HG02759 (cell line): ENCODE measurements at regions not wholly inside any gene's neighbourhood (a gene's known extent, or its start where the extent isn't known, plus 50 kb on each side); places are given as distances from the start of the nearest gene placed in this dataset.
"Not testable (repeated sequence)": the region's sequence is repeated elsewhere in the genome, so short reads cannot be mapped to it uniquely, and the experiment has no call there.

Experiments used
- ATAC-seq: cut with Tn5 transposase; IDR thresholded peaks from one replicate; pipeline ENCODE4 v1.9.1; 2021; ENCODE audit warnings: mild to moderate bottlenecking, moderate library complexity; ENCODE audit not compliant: unreplicated experiment

- no peak for ATAC-seq
These were observed 54.0 kb upstream of the ANKRD28 start for GRCh38 chr3:15851735-15852134.

GRCh38 chr3:15858547-15859506 is 61.0 kb upstream of the ANKRD28 start:
- ATAC-seq, result peak; percentile 55

DNA sequence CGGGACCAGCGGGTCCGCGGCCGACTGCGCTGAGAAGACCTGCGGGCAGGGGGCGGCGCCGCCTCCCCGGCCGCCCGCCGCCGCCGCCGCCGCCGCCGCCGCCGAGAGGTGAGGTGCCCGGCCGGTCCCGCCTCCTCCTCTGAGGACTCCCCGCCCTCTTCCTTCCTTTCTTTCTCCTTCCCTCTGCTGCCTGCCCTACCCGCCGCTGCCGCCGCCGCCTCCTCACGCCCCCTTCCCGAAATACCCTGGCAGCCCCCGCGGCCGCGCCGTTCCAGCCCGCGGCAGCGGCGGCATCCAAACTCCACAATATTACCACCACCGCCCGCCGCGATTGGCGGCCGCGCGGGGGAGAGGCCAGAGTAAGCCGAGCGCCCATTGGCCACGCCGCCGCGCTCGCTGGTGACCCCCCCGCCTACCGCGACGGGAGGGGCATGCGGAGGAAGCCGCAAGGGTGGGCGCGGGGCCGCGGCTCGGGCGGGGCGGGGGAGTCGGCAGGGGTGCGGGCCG is 61.8 kb upstream of the ANKRD28 start:
- ATAC-seq, result peak; percentile 83

GRCh38 chr3:15860014-15860934 is 62.5 kb upstream of the ANKRD28 start:
- peak; percentile 63 for ATAC-seq

GRCh38 chr3:15861163-15861562 is 63.4 kb upstream of the ANKRD28 start:
- no peak for ATAC-seq

GRCh38 chr3:15872807-15873206 is 75.0 kb upstream of the ANKRD28 start:
- ATAC-seq, result no peak

DNA sequence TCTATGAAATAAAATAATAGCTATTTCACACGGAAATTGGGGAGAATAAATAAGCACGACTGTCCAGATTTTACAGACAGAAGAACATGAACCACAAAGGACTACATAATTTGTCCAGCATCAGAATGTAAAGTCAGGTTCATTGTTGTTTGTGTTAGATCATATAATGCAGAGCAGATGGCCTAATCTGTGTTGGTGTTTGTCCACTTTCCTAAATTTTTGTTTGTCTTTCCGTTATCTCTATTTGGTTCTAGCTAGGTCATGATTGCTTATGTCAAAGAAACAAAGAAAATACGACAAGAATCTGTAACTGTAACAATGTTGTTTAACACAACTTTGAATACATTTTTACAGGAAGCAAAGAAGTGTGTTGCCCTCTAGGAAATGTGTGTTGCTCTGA is 75.6 kb upstream of the ANKRD28 start:
- ATAC-seq, result no peak

DNA sequence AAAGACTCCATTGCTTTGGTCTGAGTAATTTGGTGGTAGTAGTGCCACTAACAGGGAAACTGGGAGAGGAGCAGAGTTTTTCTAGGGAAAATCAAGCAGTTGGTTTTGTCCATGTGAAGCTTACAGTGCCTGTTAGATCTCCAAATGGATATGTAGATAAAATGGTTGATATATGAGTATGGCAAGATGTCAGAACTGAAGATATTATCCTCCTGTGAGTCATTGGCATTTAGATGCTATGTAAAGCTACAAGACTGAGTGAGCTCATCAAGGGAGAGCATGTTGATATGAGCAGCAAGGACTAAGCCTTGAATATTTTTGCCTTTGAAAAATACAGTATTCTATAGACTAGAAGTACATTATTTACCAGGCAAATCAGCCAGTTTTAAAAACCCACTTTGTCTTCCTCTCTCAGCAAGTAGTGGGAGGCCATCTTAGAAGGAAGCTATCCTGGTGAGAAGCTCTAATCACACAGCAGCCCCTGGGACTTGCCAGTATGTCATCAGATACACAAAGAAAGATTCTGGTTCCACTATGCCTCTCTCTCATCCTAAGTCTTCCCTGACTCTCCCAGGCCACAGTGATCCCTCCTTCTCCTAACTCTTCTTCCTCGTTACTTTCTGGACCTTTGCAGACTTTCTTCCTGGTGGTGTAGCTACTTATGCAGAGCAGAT is 77.4 kb upstream of the ANKRD28 start:
- ATAC-seq, result no peak

GRCh38 chr3:15876669-15877068 is 78.9 kb upstream of the ANKRD28 start:
- ATAC-seq, result no peak

DNA sequence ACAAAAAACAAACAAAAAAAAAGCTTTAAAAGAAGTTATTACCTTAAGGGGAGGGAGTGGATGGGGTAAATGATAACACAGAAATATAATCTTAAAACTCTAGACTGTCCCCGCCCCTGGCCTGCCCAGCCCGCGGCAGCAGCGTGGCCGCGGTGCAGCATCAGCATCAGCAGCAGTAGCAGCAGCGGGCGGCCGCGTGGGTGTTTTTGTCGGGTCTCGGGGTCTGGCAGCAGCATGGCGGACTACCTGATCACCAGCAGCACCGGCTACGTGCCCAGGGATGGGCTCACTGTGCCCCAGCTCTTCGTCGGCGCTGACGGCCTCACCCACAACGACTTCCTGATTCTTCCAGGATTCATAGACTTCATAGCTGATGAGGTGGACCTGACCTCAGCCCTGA is 80.0 kb upstream of the ANKRD28 start:
- ATAC-seq, result no peak

- not testable (repeated sequence) for ATAC-seq
These were observed 82.0 kb upstream of the ANKRD28 start for GRCh38 chr3:15879787-15880186.

DNA sequence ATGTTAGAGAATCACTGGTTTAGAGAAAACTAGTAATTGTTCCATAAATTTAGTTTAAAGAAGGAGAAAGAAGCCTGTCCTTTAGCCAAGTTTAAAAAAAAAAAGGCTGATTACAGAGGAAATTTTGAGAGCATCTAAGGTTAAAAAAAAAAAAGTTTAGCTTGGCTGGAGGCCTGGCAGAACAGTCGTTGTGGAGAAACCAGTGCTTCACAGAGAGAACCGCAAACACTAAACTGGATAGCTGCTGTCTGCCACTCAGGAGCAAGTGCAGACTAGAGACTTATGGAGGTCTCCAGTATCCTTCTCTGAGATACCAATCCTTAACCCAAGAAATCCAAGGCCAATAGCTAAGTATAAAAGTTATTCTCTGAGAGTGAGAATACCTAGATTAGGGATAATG is 84.8 kb upstream of the ANKRD28 start:
- no peak for ATAC-seq

GRCh38 chr3:15884132-15884531 is 86.4 kb upstream of the ANKRD28 start:
- ATAC-seq, result no peak

- ATAC-seq, result no peak
These were observed 88.7 kb upstream of the ANKRD28 start for GRCh38 chr3:15886521-15886920.

GRCh38 chr3:15887261-15887660 is 89.5 kb upstream of the ANKRD28 start:
- no peak for ATAC-seq

GRCh38 chr3:15889936-15890335 is 92.2 kb upstream of the ANKRD28 start:
- ATAC-seq, result no peak

DNA sequence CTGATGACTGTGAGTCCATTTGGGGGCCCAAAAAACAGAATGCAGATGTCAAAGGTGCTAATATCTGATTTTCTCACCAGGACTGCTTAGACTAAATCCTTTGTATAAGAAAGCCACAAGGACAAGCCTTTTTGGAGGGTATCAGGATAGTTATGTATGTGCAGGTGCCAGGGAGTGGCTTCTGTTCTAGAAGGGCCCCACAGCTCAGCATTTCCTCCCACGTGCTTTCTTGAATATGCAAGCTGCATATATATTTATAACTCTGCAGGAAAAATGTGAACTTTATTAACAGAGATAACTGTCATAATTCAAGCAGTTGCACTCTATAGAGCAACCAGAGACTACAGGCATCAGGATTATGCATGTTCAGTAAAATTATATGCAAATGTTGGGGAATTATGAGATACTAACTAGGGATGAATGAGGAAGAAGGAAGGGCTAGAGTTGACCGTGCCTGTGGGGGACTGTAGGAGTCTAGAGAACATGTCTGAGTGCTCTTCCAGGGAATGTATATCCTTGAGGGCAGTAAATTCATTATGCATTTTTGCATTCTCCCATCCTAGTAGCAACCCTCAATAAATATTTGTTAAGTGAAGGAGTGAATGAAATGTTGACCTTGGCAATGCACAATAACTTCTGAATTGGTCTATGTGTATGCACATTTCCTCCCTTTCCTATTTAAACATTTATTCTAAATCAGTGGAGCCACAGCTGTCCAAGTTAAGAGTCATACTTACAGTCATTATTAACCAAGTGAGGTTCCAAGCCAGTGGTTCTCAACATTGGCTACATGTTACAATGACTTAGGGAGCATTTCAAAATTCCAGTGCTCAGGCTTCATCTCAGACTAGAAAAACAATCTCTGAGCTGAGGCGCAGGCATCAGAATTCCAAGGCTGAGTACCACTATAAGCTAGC is 94.8 kb upstream of the ANKRD28 start:
- ATAC-seq, result no peak

DNA sequence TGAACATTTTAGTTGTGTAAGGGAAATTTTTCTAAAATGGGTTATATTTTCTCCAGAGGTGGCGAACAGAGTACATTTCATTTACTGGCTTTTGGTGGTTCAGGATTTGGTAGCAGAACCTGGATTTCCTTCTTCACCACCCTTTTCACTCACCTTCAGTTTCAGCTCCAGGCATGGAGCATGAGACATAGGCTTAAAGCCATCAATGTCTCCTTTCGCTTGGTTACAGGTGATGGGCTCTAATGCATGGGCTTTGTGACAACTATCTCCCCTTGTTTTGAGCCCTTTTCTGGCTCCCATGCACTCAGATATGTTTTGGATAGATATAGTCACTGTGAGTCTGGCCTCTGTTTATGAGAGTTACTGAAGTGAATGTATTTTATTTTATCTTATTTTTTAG is 96.6 kb upstream of the ANKRD28 start:
- ATAC-seq, result no peak

DNA sequence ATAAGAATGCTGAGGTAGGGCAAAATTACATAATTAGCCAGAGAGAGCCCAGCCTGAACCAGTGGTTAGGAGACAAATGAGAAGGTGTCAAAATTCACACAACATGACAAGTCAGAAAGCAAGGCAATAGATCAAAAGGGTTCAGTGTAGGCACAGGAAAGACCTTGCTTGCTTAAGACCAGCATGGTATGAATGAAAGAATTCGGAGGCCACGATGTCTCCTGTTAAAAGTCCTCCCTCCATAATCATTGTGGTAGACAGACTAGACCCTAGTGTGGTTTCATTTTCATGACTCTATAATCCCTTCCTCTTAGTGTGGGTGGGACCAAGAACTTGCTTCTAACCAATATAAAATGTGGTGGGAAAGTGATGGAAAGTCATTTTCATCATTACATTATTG is 98.7 kb upstream of the ANKRD28 start:
- ATAC-seq, result no peak

- ATAC-seq, result no peak
These were observed 101.6 kb upstream of the ANKRD28 start for GRCh38 chr3:15899388-15899787.
